CD4-positive, alpha-beta T cell treated with Interferon alpha-2 for 1 hour (primary cell): ENCODE measurements at regions not wholly inside any gene's neighbourhood (a gene's known extent, or its start where the extent isn't known, plus 50 kb on each side); places are given as distances from the start of the nearest gene placed in this dataset.

Source experiments
- DNase-seq, 2 donors: peaks; one replicate each; pipeline ENCODE4 v3.0.0-alpha.2; 2020 to 2022

GRCh38 chr3:72290859-72291638, 506.1 kb upstream of the PROK2 start:
- DNase-seq: no peak

- no peak for DNase-seq
Measured at GRCh38 chr3:72289692-72290071, 504.7 kb upstream of the PROK2 start.

- peak in 1 of 2 donors; percentile 5 for DNase-seq
Measured at GRCh38 chr3:72288955-72289691, 504.2 kb upstream of the PROK2 start.

GRCh38 chr3:72287956-72288355, 503.0 kb upstream of the PROK2 start:
- DNase-seq: no peak

- no peak for DNase-seq
Measured at GRCh38 chr3:72285502-72285901, 500.6 kb upstream of the PROK2 start.

GRCh38 chr3:72284471-72284870, 499.5 kb upstream of the PROK2 start:
- no peak for DNase-seq

GRCh38 chr3:72282918-72283317, 498.0 kb upstream of the PROK2 start:
- DNase-seq: no peak

- no peak for DNase-seq
Measured at GRCh38 chr3:72281551-72281950, 496.6 kb upstream of the PROK2 start.

GRCh38 chr3:72280876-72281275, 495.9 kb upstream of the PROK2 start:
- DNase-seq: no peak

- DNase-seq: no peak
Measured at GRCh38 chr3:72279631-72280041, 494.7 kb upstream of the PROK2 start.

GRCh38 chr3:72279068-72279604, 494.2 kb upstream of the PROK2 start:
- no peak for DNase-seq

GRCh38 chr3:72278349-72279067, 493.6 kb upstream of the PROK2 start:
- no peak for DNase-seq

- no peak for DNase-seq
Measured at GRCh38 chr3:72277710-72278109, 492.8 kb upstream of the PROK2 start.

GRCh38 chr3:72276806-72277205, 491.9 kb upstream of the PROK2 start:
- DNase-seq: no peak

- DNase-seq: no peak
Measured at GRCh38 chr3:72275331-72275751, 490.4 kb upstream of the PROK2 start.

GRCh38 chr3:72274493-72275330, 489.8 kb upstream of the PROK2 start:
- DNase-seq: peak; percentile 41 to 62

GRCh38 chr3:72273615-72274014, 488.7 kb upstream of the PROK2 start:
- DNase-seq: no peak

- DNase-seq: no peak
Measured at GRCh38 chr3:72272356-72272755, 487.4 kb upstream of the PROK2 start.

GRCh38 chr3:72271923-72272322, 487.0 kb upstream of the PROK2 start:
- no peak for DNase-seq

GRCh38 chr3:72271216-72271615, 486.3 kb upstream of the PROK2 start:
- no peak for DNase-seq

- no peak for DNase-seq
Measured at GRCh38 chr3:72270730-72271129, 485.8 kb upstream of the PROK2 start.

GRCh38 chr3:72270072-72270681, 485.2 kb upstream of the PROK2 start:
- peak; percentile 35 to 73 for DNase-seq
